Myocyte (in vitro differentiated cells): ENCODE measurements at regions not wholly inside any gene's neighbourhood (a gene's known extent, or its start where the extent isn't known, plus 50 kb on each side); places are given as distances from the start of the nearest gene placed in this dataset.
"Not testable (repeated sequence)": the region's sequence is repeated elsewhere in the genome, so short reads cannot be mapped to it uniquely, and the experiment has no call there.

Experiments
- DNase-seq: peaks from one replicate; pipeline ENCODE4 v3.0.0-alpha.2; 2012; ENCODE audit warnings: low read depth

DNA sequence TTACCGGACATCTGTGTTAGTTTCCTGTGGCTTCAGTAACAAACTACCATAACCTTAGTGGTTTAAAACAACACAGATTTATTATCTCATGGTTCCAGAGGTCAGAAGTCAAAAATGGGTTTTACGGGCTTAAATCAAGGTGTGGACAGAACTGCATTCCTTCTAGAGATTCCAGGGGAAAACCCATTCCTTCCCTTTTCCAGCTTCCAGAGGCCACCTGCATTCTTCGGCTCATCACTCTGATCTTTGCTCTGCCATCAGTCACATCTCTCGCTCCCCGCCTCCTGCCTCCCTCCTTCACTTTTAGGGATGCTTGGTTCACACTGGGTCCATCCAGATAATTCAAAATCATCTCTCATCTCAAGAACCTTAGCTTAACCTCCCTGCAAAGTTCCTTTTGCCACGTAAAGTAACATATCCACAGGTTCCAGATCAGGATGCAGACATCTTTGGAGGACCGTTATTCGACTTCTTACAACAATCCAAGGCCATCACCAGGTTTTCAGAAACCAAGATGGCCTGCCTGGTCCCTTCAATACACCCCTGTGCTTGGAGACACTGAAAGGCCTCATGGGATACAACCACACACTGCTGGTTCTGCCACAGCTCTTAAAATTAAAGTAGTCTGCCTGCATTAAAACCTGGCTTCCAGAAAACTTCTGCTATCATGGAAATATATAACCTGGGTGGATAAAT is 225.9 kb upstream of the MYO3A start:
- DNase-seq: no peak

DNA sequence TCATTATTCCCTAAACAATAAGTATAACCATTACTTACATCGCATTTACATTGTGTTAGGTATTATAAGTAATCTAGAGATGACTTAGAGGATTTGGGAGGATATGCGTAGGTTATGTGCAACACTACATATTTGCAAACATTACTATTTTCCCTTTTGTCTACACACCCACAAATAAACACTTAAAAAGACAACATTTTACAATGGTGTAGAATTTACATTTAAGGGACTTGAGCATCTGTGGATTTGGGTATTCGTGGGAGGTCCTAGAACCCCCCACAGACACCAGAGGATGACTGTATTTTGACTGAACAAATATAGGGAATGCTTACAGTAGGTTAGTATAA is 220.2 kb upstream of the MYO3A start:
- no peak for DNase-seq

DNA sequence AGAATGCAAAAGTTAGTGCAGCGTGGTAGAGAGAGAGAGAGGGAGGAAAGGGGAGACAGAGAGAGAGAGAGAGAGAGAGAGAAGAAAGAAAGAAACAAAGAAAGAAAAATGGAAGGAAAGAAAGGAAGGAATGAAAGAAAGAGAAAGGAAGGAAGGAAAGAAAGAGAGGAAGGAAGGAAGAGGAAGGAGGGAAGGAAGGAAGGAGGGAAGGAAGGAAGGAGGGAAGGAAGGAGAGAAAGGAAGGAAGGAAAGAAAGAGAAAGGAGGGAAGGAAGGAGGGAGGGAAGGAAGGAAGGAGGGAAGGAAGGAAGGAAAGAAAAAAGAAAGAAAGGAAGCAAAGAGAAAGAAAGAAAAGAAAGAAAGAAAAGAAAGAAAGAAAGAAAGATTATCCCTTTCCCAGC is 209.8 kb upstream of the MYO3A start:
- DNase-seq: no peak

DNA sequence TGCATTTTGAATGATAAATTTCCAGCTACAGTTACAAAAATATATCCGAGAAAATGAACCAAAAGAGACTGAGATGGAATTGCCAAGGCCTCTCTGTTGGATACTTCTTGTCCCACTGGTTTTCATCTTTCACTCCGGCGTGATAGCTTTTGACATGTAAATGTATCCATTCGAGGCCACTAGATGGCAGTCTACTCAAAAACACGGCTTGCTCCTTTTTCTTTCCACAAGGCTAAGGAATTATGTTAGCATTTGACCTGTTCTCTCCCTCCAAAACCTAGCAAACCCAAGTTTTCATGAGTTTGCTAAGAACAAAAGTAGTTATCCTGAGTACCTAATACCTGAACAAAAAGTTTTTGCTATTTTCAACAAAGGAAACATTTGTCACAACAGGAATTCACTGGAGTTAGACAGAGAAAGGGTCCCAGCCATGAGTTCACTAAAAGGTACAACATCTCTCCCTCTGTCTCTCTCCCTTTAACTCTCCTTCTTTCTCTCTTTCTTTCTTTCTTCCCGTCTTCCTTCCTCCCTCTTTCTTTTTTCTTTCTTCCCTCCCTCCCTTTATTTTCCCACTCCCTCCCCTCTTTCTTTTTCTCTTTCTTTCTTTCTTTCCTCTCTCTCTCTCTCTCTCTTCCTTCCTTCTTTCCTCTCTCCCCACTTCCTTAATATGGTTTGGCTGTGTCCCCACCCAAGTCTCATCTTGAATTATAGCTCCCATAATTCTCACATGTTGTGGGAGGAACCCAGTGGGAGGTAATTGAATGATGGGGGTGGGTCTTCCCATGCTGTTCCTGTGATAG is 207.9 kb upstream of the MYO3A start:
- DNase-seq: peak; percentile 68

DNA sequence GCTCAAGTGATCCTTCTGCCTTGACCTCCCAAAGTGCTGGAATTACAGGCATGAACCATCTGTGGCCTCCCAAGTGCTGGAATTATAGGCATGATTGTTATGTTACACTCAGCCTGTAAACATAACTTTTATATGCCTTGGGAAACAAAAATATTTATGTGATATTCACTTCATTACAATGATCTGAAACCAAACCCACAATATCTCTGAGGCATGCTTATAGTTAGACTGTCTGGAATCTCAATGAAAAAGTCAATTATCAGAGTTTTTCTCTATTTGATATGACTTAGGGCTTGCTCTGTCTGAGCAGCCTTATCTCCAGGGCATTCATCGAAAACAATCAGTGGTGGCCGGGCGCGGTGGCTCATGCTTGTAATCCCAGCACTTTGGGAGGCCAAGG is 195.3 kb upstream of the MYO3A start:
- no peak for DNase-seq

DNA sequence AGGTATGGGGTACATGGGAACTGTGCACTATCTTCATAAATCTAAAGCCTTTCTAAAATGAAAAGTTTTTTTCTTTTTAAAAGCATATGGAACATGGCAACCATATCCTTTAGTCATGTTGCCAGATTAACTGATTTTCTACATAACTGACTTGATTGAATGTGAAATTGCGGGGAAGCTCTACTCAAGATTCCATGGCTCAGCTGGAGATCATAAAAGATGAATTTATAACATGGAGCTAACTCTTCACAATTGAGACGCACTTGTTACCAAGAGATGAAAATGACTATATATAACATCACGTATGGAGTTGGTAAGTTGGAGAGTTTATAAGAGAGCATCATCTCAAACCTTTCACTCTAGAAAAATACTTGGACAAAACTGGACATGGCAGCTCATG is 190.2 kb upstream of the MYO3A start:
- DNase-seq: no peak

DNA sequence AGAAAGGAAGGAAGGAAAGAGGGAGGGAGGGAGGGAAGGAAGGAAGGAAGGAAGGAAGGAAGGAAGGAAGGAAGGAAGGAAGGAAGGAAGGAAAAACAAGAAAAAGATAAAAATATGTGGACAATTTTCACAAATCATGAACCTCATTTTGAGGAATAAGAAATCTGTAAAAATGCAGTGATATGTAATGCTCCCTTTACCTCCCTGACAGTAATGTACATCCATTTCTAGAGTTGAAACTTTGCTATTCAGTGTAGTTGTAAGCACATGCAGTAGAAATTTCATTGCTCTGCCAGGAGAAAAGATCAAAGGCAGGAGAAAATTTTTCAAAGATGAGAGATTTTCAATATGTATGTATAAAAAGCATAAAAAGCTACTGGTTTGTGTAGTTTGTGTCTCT is 189.5 kb upstream of the MYO3A start:
- DNase-seq: no peak

DNA sequence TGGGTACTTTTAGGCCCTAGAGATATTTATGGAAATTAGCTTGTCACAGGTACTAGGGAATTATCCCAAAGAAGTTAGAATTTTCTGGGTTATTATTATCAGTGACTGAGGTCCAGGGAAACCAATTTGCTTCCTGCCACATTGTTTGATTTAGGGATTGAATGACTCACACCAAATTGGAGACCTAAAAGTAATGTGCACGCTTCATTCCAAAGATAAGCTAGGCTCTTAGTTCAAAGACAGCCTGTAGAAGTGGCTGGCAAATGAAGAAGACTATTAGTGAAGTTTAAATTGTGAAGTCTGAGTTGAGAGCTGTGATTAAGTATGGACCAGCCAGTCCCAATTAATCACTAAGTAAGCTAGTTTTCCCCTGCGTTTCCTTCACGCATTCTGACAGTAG is 188.1 kb upstream of the MYO3A start:
- DNase-seq: no peak

DNA sequence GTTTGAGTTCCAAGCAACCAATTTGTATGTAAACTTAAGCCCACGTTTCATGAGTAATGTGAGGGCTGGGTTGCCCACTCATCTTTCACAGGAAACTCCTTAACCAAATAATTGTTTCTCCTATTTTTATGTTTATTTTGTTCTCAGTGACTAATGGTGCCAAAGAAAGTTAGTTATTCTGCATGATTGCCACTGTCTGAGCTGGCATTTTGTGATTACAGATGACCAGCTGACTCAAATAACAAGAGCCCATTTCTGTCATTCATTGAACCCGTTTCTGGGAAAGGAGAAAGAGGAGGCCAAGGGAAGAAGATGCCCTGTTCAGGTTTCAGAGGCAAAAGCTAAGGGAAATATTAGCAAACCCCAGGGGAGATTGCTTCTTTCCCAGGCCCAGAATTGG is 186.9 kb upstream of the MYO3A start:
- no peak for DNase-seq

DNA sequence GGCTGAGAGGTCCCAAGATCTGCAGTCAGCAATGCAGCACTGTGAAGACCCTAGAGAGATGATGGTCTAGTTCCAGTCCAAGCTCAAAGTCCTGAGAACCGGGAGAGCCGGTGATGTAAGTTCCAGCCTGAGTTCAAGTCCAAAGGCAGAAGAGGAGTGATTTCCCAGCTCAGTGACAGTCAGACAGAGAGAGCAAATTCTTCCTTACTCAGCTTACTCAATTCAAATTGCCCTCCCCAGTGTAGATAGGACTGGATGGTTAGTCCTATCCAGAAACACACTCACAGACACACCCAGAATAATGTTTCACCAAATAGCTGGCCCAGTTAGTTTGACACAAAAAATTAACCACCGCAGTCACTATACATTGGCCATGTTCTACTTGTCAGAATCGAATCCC is 185.5 kb upstream of the MYO3A start:
- no peak for DNase-seq

DNA sequence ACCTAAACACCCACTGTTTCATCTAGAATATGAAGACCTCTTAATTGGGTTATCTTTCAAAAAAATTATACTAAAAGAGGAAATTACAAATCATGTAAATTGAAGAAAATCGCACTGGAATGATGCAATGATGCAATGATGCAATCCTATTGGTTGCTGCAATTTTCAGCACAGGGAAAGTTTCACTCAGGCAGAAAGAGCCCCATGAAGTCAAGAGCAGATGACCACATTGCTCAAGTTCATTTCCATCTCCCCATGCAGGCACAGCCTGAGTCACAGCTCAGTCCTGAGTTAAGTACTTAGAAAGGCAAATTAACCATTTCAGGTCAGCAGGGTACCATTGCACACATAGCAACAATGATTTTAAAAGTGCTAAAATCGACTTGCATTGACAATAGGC is 180.3 kb upstream of the MYO3A start:
- DNase-seq: no peak

DNA sequence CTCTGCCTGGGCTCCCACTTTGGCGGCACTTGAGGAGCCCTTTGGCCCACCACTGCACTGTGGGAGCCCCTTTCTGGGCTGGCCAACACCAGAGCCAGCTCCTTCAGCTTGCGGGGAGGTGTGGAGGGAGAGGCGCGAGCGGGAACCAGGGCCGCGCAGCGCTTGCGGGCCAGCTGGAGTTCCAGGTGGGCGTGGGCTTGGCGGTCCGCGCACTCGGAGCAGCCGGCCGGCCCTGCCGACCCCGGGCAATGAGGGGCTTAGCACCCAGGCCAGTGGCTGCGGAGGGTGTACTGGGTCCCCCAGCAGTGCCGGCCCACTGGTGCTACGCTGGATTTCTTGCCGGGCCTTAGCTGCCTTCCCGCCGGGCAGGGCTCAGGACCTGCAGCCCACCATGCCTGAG is 178.2 kb upstream of the MYO3A start:
- not testable (repeated sequence) for DNase-seq

DNA sequence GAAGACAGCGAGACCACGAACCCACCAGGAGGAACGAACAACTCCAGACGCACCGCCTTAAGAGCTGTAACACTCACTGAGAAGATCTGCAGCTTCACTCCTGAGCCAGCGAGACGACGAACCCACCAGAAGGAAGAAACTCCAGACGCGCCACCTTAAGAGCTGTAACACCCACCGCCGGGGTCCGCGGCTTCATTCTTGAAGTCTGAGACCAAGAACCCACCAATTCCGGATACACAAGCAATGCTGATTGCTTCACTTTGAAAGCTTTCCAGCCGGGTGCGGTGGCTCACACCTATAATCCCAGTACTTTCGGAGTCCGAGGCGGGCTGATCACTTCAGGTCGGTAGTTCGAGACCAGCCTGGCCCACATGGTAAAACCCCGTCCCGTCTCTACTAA is 177.2 kb upstream of the MYO3A start:
- no peak for DNase-seq

DNA sequence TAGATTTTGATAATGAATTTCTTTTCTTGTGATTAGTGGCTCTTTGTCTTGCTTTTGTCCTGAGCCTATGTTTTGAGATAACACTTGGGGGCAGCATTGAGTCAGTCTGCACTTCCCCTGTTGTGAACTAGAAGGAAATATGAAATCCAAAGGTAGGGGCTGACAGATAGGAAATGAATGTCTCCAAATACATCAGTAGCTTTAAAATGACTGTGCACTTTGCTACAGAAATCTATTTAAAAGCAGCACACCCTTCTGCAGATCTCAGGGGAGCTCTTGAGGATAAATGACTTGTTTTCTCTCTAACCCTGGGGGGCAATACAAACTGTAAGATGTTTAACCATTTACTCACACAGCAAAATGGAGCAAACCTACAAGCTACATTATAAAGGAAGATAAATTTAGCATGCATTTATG is 176.0 kb upstream of the MYO3A start:
- DNase-seq: peak; percentile 0

DNA sequence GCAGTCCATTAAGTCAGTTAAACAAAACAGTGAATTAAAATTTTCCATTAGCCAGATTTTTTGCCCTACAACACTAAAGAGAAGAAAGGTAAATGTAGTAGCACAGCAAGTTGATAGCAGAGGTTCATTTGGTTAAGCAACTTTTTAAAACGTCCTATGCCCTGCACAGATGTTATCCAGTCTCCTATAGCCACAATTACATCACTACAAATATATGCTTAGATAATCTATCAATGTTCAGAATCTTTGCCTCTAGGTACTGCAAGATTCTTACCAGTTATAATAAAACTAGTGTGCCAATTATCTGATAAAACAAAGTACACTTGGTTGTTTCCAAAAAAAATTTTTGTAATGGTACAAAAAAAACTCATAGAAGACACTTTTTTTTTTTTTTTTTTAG is 175.5 kb upstream of the MYO3A start:
- DNase-seq: no peak

DNA sequence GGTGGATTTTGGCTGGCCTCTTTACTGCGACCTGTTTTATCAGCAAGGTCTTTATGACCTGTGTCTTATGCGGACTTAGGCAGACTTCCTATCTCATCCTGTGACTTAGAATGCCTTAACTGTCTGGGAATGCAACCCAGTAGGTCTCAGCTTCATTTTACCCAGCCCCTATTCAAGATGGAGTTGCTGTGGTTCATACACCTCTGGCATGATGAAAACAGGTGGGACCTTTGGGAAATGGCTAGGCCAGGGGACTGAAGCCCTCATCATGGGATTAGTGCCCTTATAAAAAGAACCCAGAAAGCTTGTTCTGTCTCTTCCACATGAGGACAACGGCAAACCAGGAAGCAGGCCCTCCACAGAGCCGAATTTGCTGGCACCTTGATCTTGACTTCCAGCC is 172.1 kb upstream of the MYO3A start:
- DNase-seq: no peak

DNA sequence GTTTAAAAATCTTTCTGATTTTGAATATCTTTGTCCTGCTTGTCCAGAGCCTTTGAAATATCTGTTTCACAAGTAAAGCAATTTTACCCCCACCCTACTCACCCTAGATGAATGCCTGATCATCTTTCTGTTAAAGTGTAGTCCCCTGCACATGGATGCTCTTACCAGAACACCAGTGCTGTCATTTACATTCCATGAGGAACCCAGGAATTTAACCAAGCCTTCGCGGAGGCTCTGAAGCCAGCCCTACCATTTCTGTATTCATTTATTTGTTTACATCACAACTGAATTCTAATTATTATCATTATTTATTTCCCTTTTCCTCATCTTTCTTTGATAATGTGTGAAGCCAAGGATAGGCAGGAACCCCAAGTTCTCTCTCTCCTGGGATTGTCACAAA is 167.8 kb upstream of the MYO3A start:
- no peak for DNase-seq

DNA sequence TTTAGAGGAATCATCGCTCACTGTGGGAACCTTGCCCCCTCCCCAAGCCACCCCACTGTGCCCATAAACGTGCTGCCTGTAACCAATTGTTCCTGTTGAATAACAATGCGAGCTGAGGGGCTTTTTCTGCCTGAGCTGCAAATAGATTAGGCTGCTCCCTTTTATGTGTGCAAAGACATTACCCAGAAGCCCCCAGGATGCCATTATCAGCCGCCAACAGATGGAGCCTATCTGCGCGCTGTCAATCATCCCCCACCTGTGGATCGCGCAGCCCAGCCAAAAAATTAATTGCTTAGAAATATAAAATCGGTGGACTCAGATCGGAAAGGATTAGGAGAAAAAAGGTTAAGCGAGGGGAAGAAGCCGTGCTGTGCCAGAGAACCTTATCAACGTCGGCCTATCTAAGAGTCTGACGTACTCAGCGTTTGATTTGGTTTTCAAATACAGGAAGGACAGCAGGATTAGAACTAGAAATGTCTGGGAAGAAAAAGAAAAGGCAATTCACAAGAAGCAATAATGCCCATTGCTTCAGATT is 167.3 kb upstream of the MYO3A start:
- DNase-seq: no peak

DNA sequence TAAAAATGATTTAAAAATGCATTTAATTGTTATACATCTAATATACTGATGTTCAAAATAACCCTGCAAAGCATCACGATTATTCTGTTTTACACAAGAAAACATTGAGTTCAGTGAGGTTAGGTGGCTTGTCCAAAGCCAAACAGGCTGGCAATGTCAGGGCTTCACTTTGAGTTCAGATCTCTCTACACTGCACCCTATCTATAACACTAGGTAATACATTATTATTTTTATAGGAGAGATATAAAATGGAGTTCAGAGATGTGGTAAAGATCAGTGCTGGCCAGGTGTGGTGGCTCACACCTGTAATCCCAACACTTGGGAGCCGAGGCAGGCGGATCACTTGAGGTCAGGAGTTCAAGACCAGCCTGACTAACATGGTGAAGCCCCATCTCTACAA is 165.9 kb upstream of the MYO3A start:
- DNase-seq: no peak

DNA sequence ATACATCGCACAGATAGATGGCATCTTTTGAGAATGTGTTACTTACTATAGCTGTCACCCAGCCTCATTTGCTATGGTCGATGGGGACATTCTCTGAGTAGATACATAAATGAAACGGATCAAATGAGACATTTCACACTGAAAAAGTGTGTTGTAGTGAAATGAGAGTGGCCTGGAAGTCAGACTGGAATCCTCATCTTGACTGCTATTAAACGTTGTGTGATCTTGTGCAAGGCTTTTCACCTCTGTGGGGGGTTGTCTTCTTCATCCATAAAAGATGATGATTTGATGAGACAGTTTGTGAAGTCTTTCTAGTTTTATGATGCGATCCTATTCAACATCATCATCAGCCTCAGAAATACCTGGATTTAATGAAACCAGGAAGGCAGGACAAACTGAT is 155.4 kb upstream of the MYO3A start:
- no peak for DNase-seq

DNA sequence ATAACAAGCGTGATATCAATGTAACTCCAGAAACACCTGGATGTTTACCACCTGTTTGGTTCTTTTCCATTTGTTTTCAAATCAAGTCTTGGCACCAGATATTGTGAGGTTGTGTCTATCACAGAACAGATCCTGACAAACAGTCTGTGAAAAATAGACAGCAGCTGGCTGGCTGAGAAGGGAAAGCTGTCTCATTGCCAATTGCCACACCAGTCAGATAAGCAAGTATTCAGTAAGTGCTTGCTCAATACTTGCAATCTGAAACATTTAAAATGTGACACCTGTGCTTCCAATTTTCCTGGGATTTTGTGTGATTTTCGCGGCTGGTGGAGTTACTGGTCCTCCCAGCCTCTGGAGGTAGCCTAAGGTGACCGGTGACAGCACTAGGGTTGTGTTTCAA is 147.9 kb upstream of the MYO3A start:
- no peak for DNase-seq

DNA sequence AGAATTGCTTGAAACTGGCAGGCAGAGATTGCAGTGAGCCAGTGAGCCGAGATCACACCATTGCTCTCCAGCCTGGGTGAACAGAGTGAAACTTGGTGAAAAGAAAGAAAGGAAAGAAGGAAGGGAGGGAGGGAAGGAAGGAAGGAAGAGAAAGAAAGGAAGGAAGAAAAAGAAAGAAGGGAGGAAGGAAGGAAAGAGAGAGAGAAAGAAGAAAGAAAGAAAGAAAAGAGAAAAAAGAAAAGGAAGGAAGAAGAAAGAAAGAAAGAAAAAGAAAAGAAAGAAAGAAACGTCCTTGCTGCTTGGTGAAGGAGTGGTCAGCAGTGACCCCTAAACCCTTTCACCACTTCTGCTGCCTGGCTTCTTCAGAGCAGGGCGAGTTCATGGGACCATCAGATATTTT is 147.1 kb upstream of the MYO3A start:
- no peak for DNase-seq

DNA sequence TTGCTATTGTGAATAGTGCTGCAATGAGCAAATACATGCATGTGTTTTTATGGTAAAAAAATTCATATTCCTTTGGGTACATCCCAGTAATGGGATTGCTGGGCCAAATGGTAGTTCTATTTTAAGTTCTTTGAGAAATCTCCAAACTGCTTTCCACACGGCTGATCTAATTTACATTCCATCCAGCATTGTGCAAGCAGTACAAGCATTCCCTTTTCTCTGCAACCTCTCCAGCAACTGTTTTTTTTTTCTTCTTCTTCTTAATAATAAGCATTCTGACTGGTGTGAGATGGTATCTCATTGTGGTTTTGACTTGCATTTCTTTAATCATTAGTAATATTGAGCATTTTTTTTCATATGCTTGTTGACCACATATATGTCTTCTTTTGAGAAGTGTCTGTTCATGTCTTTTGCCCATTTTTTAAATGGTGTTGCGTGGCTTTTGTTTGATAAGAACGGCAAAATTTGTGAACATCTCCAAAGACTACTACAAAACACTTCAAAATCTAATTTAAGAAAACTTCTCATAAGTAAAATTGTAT is 136.1 kb upstream of the MYO3A start:
- no peak for DNase-seq
